ENCODE measurements at regions not wholly inside any gene's neighbourhood (a gene's known extent, or its start where the extent isn't known, plus 50 kb on each side); places are given as distances from the start of the nearest gene placed in this dataset.

GRCh38 chr2:236903978-236904377 is 181.7 kb upstream of the COPS8 start:
- TF ChIP-seq EP300 (IDR thresholded peaks at IDR 0.05; ENCODE audit: low read length) (no peak), OTX1 (CRISPR knock-in tag; IDR thresholded peaks at IDR 0.05) (no peak), TAF1 (IDR thresholded peaks at IDR 0.05; ENCODE audit: control insufficient read depth, extremely low read depth, insufficient read depth, low read length, severe bottlenecking) (no peak), ZBTB49 (CRISPR knock-in tag; IDR thresholded peaks at IDR 0.05; ENCODE audit: borderline replicate concordance) (no peak), CTCF (IDR thresholded peaks at IDR 0.05 in 2 of 3, conservative IDR thresholded peaks at IDR 0.05 in 1 of 3; ENCODE audit: insufficient read depth in 2 of 3, low read depth in 1 of 3, low read length in 3 of 3) (no peak), ZNF512 (tag; IDR thresholded peaks at IDR 0.05) (no peak), SREBF2 (CRISPR knock-in tag; IDR thresholded peaks at IDR 0.05) (no peak), ZNF586 (CRISPR knock-in tag; conservative IDR thresholded peaks at IDR 0.05) (no peak), ZBTB11 (CRISPR knock-in tag; IDR thresholded peaks at IDR 0.05) (no peak), ZNF41 (CRISPR knock-in tag; conservative IDR thresholded peaks at IDR 0.05) (no peak), NFIC (IDR thresholded peaks at IDR 0.05) (no peak)

All from K562 (cell line).